NCI-H510A treated with DMSO at 0.1 percent for 48 hours (cell line): ENCODE measurements at regions not wholly inside any gene's neighbourhood (a gene's known extent, or its start where the extent isn't known, plus 50 kb on each side); places are given as distances from the start of the nearest gene placed in this dataset.
"Not testable (repeated sequence)": the region's sequence is repeated elsewhere in the genome, so short reads cannot be mapped to it uniquely, and the experiment has no call there.

Experiments
- DNase-seq: peaks from one replicate; lab custom pipeline; 2025; lab: John Stamatoyannopoulos, UW

DNA sequence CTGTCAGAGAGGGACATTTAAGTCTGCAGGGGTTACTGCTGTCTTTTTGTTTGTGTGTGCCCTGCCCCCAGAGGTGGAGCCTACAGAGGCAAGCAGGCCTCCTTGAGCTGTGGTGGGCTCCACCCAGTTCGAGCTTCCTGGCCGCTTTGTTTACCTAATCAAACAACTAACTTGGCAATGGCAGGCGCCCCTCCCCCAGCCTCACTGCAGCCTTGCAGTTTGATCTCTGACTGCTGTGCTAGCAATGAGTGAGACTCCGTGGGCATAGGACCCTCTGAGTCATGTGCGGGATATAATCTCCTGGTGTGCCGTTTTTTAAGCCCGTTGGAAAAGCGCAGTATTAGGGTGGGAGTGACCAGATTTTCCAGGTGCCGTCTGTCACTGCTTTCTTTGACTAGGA is 216.8 kb upstream of the CDKN2B start:
- not testable (repeated sequence) for DNase-seq

- no peak for DNase-seq
Observed at GRCh38 chr9:22227986-22228385, 218.6 kb upstream of the DMRTA1 start.

- DNase-seq = no peak
Observed at GRCh38 chr9:22228542-22228941, 218.1 kb upstream of the DMRTA1 start.

DNA sequence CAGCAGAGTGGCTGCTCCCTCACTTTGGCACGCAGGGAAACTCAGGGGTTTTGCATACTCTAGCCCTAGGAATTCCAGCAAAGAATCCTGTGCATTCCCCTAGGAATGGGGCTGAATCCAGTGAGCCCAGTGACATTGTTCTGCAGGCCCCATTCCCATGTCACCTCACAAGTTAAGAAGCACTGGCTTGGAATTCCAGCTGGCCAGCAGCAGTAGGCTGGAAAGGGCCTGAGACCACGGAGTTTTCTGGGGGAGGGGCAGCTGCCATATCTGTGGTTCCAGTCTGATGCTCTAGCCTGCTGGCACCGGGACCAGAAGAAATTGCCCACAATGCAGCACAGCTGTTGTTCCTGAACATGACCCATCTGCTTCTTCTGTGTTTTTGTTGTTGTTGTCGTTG is 217.6 kb upstream of the DMRTA1 start:
- no peak for DNase-seq

DNA sequence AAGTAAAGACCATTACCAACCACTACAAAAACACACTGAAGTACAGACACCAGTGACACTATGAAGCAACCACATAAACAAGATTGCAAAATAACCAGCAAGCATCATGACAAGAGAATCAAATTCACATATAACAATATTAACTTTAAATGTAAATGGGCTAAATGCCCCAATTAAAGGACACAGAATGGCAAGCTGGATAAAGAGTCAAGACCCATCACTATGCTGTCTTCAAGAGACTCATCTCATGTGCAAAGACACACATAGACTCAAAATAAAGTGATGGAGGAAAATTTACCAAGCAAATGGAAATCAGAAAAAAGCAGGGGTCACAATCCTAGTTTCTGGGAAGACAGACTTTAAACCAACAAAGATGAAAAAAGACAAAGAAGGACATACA is 215.3 kb upstream of the DMRTA1 start:
- not testable (repeated sequence) for DNase-seq

DNA sequence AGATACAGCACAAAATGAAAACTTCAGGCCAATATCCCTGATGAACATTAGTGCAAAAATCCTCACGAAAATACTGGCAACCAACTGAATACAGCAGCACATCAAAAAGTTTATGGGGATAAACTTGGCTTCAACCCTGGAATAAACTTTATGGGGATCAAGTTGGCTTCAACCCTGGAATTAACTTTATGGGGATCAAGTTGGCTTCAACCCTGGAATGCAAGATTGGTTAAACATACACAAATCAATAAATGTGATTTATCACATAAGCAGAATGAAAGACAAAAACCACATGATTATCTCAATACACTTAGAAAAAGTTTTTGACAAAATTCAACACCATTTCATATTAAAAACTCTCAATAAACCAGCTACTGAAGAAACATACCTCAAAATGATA is 213.7 kb upstream of the DMRTA1 start:
- no peak for DNase-seq

GRCh38 chr9:22237497-22238363 is 208.9 kb upstream of the DMRTA1 start:
- no peak for DNase-seq

- DNase-seq = no peak
Observed at GRCh38 chr9:22238809-22239684, 207.6 kb upstream of the DMRTA1 start.

- no peak for DNase-seq
Observed at GRCh38 chr9:22240619-22241018, 206.0 kb upstream of the DMRTA1 start.

DNA sequence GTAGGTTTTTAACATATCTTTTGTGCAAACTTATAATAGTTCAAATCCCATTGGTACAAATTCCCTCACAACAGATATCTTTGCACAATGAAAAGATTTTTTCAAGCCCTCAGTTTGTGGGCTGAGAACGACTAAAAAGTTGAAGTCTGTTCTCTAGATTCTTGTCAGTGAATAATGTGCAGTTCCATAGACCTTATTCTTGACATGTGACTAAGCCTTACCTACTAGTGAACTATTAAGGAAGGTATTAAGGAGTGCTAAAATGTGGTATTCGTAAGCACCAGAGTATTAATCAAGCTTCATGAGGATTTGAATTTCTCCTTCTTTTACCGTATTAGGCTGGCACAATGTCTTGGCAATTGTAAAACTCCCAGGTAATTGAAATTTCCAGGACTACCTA is 205.6 kb upstream of the DMRTA1 start:
- DNase-seq = no peak

- no peak for DNase-seq
Observed at GRCh38 chr9:22241611-22242010, 205.0 kb upstream of the DMRTA1 start.

GRCh38 chr9:22244139-22245011 is 202.2 kb upstream of the DMRTA1 start:
- DNase-seq = peak; percentile 6

DNA sequence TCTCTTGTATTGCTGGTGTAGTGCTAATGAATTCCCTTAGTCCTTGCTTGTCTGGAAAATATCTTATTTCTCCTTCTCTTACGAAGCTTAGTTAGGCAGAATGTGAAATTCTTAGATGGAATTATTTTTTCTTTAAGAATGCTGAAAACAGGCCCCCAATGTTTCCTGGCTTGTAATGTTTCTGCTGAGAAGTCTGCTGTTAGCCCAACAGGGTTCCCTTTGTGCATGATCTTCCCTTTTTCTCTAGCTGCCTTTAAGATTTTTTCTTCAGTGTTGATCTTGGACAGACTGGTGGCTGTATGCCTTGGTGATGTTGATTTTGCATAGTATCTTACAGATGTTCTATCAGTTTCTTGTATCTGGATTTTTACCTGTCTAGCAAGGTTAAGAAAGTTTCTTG is 191.3 kb upstream of the DMRTA1 start:
- DNase-seq = no peak

- no peak for DNase-seq
Observed at GRCh38 chr9:22256381-22256780, 190.2 kb upstream of the DMRTA1 start.

GRCh38 chr9:22257026-22257816 is 189.4 kb upstream of the DMRTA1 start:
- DNase-seq = no peak

DNA sequence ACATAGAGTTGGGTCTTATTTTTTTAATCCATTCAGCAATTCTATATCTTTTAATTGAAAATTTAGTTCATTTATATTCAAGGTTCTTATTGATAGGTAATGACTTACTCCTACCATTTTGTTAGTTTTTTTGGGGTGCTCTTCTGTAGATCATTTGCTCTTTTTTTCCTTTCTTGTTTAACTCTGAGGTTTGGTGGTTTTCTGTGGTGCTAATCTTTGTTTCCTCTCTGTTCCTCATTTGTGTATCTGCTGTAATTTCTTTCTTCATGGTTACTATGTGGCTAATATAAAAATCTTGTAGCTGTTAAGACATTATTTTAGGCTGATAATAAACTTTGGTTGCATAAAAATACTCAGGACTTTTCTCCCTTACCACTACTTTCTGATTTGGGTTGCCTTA is 181.6 kb upstream of the DMRTA1 start:
- DNase-seq = no peak

DNA sequence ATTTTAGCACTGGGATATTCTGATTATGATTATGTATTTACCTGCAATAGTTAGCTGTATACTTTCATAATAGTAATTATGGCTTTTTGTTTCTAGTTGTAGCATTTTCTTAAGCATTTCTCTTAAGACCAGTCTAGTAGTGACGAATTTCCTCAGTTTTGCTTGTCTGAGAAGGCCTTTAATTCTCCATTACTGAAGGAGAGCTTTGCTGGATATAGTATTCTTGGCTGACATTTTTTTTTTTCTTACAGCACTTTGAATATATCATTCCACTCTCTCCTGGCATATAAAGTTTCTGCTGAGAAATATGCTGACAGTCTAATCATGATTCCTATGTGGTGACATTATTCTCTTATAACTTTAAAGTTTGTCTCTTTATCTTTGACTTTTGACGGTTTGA is 181.1 kb upstream of the DMRTA1 start:
- DNase-seq = no peak

DNA sequence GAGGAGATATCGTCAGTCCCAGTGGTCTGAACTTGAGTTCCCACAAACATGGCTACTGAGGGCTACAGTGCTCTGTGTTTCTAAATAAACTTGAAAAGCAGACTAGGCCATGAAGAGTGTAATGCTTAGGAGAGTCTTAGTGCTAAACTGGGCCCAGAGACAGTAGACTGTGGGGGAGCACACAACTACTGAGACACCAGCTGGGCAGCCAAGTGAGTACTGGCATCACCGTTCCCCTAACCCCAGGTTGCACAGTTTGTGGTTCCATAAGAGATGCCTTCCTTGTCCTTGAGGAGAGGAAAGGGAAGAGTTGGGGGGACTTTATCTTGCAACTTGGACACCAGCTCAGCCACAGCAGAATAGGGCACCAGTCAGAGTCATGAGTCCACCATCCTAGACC is 172.1 kb upstream of the DMRTA1 start:
- DNase-seq = no peak

DNA sequence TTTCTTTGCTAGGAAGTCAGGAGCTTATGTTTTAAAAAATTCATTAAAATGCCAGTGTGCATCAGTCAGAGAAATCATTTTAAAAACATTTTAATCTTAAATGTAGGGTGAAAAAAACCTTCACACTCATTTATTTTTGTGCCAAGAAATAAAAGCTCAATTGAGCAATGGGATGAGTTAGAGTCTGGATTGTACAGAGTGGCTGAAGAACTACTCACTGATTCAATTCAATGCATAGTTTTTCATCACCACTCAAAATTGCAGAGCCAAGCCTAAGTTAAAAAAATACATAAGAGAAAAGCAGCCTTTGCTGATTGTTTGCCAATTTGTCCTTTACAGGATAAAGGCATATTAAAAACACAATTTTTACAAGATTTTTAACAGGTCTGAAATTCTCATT is 168.2 kb upstream of the DMRTA1 start:
- DNase-seq = no peak

DNA sequence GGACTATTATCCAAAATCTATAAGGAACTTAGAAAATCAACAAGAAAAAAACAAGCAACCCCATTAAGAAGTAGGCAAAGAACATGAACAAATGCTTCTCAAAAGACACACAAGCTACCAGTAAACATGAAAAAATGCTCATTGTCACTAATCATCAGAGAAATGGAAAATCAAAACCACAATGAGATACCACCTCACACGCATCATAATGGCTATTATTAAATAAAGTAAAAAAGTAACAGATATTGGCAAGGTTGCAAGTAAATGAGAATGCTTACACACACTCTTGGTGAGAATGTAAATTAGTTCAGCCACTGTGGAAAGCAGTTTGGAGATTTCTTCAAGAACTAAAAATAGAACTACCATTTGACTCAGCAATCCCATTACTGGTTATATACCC is 167.0 kb upstream of the DMRTA1 start:
- no peak for DNase-seq

DNA sequence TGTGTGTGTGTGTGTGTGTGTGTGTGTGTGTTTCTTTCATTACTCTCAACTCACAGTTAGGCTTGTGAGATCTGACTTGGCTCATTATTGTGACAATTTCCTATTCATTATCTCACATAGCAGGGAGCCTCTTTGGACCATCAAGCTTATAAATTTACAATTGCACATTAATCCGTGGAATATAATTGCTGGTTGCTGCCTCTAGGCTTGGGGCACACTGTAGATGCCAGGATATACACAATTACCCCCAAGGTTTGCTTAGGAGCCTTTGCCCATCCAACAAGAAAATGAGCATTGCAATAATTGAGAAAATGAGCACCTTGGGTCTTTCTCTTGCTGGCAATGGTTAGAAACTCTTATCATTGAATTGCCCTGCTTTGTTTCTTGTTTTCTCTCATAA is 161.6 kb upstream of the DMRTA1 start:
- DNase-seq = no peak
